HG02852 (cell line): ENCODE measurements at regions not wholly inside any gene's neighbourhood (a gene's known extent, or its start where the extent isn't known, plus 50 kb on each side); places are given as distances from the start of the nearest gene placed in this dataset.

Experiments
- ATAC-seq: cut with Tn5 transposase; IDR thresholded peaks from one replicate; pipeline ENCODE4 v1.9.1; 2021; ENCODE audit warnings: mild to moderate bottlenecking, moderate library complexity; ENCODE audit not compliant: unreplicated experiment

DNA sequence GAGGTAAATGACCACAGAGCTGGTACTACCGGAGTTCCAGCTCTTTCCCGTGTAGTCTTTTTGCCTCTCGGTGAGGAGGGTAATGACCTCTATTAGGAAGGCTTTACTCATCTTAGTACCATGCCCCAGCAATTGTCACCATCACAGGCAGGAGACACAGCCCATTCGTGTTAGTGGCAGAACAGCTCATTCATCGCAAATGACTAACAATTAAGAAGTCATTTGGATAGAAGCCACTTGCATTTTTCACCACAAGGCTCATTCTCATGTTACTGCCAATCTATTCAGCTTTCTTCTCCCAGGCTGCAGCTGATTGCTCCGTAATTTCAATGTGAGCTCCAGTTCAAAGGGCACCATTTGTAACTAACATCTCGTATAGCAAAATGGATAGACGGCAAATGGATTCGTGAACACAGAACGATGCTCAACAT lies 718.8 kb upstream of the TMEM132C start:
- no peak for ATAC-seq

DNA sequence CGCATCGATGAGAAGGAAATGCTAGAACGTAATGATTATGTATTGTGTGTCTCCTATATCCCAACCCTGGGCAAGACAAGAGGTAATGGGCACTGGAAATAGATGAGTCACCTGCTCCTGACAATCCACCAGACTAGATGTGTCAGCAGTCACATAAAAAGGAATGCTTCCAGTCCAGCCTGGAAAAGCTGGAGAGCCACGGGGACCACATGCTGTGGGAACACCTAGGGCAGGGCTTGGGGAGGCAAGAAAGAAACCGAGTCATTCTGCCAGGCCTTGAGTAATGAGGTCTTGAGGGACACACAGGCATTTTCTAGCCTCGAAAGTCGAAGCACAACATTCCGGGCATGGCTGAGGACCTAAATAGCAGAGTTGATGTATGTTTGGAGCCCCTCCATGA lies 716.7 kb upstream of the TMEM132C start:
- no peak for ATAC-seq

- no peak for ATAC-seq
Observed at GRCh38 chr12:127552838-127553237, 714.1 kb upstream of the TMEM132C start.

- ATAC-seq: no peak
Observed at GRCh38 chr12:127555071-127555470, 711.9 kb upstream of the TMEM132C start.

- ATAC-seq: no peak
Observed at GRCh38 chr12:127556231-127556886, 710.6 kb upstream of the TMEM132C start.

- ATAC-seq: no peak
Observed at GRCh38 chr12:127558361-127558760, 708.6 kb upstream of the TMEM132C start.

DNA sequence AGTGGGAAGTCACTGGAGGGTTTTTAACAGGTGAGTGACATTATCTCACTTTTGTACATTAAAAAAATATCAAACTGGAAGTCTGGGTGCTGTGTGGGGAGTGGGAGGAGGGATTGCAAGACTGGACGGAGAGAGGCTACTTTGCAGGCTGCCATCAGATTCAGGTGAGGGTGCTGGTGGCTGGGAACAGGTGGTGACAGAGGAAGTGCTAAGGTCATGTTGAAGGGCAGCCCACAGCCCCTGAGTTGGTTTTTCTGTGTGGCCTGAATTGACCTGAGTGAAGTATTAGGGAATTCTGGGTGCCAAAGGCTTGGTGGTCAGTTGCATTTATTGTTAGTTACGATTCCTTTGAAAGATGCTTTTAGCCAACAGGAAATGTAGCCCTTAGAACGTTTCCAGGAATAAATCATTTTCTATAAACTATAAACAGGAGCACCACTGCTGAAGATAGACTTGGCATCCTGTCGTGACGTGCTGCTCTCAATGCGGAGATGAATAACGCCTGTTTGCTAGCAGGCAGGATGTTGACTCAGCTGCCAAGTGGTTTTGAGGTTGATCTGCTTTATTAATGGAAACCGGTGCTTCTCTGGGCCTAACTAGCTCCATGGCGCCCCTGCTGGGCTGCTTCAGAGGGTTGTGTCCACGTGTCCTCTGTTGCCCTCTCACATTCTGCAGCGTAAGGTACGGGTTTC lies 707.5 kb upstream of the TMEM132C start:
- ATAC-seq: no peak

- ATAC-seq: no peak
Observed at GRCh38 chr12:127560041-127560478, 706.9 kb upstream of the TMEM132C start.

DNA sequence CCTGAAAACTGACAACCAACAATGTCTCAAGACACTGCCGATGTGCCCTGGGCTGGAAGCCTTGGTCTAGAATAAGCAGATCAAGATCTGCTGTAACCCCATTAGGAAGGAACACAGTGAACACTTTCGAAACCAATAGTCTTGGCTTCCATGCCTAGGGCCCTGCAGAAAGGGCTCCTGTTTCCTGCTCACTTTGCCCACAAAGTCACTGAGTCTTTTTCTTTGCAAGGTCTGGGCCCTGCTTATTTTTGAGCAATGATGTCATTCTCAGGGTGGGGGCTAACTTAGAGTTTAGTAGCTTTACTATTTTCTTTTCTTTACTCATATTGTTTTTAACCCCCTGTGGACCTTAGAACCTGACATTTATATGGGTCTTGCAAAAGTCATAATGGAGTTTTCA lies 704.2 kb upstream of the TMEM132C start:
- no peak for ATAC-seq

- ATAC-seq: no peak
Observed at GRCh38 chr12:127565241-127565640, 701.7 kb upstream of the TMEM132C start.

GRCh38 chr12:127567531-127567930 lies 699.4 kb upstream of the TMEM132C start:
- no peak for ATAC-seq

GRCh38 chr12:127570387-127570786 lies 696.6 kb upstream of the TMEM132C start:
- ATAC-seq: no peak

GRCh38 chr12:127570793-127571360 lies 696.1 kb upstream of the TMEM132C start:
- ATAC-seq: no peak

- ATAC-seq: no peak
Observed at GRCh38 chr12:127571578-127571977, 695.4 kb upstream of the TMEM132C start.

DNA sequence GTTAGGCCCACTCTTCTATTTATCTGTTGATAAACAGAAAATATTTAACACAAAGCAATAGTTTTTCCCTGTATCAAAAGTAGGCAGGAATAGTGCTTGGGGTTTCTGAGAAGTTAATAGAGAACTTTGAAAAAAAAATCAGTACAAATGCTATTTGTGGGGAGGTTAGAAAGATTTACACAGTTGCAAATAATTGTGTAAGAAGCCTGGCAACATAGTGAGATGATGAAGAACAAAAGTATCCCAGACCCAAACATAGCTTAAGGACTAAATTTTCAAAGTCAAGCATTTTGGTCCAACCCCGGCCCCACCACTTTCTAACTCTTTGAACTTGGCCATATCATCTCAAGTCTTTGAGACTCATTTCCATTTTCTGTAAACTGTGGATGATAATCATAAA lies 687.5 kb upstream of the TMEM132C start:
- no peak for ATAC-seq

DNA sequence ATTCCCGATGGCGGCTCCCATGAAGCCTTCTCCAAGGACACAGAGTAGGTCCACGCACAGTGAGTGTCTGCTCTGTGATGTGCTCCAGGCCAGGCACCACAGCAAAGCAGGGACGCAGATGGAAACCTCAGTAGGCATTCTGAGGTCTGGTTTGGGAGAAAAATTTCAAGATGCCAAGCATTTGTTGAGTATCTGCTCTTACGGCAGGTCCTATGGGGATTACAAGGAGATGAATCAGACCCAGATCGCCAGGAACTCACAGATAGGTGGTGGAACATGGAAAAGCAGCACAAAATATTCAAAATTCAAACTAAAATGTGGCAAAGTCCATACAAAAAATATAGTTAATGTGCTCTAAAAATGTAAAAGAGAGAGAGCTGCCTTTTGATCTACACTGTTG lies 684.9 kb upstream of the TMEM132C start:
- ATAC-seq: no peak

- ATAC-seq: no peak
Observed at GRCh38 chr12:127583041-127583440, 683.9 kb upstream of the TMEM132C start.

- ATAC-seq: no peak
Observed at GRCh38 chr12:127588249-127588648, 678.7 kb upstream of the TMEM132C start.

DNA sequence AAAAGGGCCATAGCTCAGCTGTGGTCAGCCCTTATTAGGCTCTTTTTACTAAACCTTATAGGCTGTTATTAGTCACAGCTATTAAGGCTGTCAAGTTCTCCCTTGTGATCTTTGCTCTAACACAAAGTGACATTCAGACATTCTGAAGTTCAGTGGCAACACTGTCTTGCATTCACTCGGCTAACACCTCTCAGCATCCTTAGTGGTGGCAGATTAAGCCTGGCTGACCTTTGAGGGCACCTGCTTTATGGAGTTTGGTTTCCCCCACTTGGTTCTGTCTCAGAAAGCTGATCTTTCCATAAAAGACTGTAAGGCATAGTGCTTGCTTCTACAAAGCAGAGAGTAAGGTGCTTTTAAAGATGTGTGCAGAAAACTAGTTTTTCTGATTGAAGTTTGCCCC lies 677.4 kb upstream of the TMEM132C start:
- no peak for ATAC-seq

GRCh38 chr12:127590868-127591267 lies 676.1 kb upstream of the TMEM132C start:
- no peak for ATAC-seq

- ATAC-seq: no peak
Observed at GRCh38 chr12:127592245-127592644, 674.7 kb upstream of the TMEM132C start.

GRCh38 chr12:127594351-127594970 lies 672.5 kb upstream of the TMEM132C start:
- ATAC-seq: no peak
